ENCODE measurements at regions not wholly inside any gene's neighbourhood (a gene's known extent, or its start where the extent isn't known, plus 50 kb on each side); places are given as distances from the start of the nearest gene placed in this dataset.

DNA sequence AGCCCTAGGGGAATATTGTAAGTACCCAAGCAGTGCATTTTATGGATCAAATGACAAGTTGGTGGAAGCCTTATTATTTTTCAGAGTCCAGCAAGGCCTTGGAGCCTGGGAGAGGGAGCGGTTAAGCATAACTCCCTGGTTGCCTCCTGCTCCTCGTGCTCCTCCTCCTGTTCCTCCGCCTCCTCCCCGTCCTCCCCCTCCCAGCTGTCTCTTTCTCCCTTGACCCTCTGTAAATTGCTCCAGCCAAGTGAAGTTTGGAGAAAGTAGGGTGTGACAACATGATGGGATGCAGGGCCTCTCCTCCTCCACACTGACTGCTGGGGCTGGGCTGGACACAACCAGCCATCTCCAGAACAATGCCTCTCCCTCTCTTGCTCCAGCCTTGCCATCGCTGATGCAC is 586.9 kb downstream of the CCDC171 start:
- no peak overlapping the region for H2AFZ ChIP-seq (ENCODE audit: low read depth)
- CTCF ChIA-PET = no interaction called here
- H3F3A ChIP-seq (replicated peaks; ENCODE audit: insufficient read depth) = peaks cover 4% of the 10 kb centered on the region
- no peaks in the 10 kb centered on the region for H3K36me3 ChIP-seq (replicated peaks in 1 of 2; ENCODE audit: control insufficient read depth in 1 of 2, insufficient read depth in 2 of 2, low read length in 1 of 2)
- H3K27ac ChIP-seq (ENCODE audit: low read depth in 2 of 2, low read length in 1 of 2) = peak overlapping the region in 1 of 2 experiments; percentile 50; a peak in 2 of 4 replicates
- TF ChIP-seq YY1 (IDR thresholded peaks at IDR 0.05; ENCODE audit: low read depth) (no peak), EP300 (IDR thresholded peaks at IDR 0.05; ENCODE audit: borderline replicate concordance in 1 of 2, low read depth in 1 of 2, low read length in 1 of 2) (no peak), CHD2 (IDR thresholded peaks at IDR 0.05; ENCODE audit: low read length, partially characterized antibody) (no peak), NFIC (IDR thresholded peaks at IDR 0.05; ENCODE audit: borderline replicate concordance) (no peak)
- H3K27me3 ChIP-seq (ENCODE audit: insufficient read depth) = no peaks in the 10 kb centered on the region
- no peak overlapping the region for H3K4me3 ChIP-seq (ENCODE audit: low read depth in 2 of 2, low read length in 1 of 2)
- H3K9me2 ChIP-seq = no peaks in the 10 kb centered on the region
- no peaks in the 10 kb centered on the region for H3K79me2 ChIP-seq (ENCODE audit: insufficient read depth)
- no peaks in the 10 kb centered on the region for H4K20me1 ChIP-seq (ENCODE audit: insufficient read depth)
- no peaks in the 10 kb centered on the region for H3K9me3 ChIP-seq
- H3K4me2 ChIP-seq = no peak overlapping the region
- H3K9ac ChIP-seq = no peak overlapping the region
- WGBS (ENCODE audit: low lambda C conversion rate) = 96% methylated on average over 5 of the region's 5 CpGs
- H3K4me1 ChIP-seq (ENCODE audit: control insufficient read depth in 1 of 2, insufficient read depth in 2 of 2, low read depth in 1 of 2, low read length in 1 of 2) = peaks cover 0 to 22% of the 10 kb centered on the region in 2 experiments; a peak in 2 of 4 replicates
- POLR2A ChIA-PET = no interaction called here
- no peak for DNase-seq

DNA sequence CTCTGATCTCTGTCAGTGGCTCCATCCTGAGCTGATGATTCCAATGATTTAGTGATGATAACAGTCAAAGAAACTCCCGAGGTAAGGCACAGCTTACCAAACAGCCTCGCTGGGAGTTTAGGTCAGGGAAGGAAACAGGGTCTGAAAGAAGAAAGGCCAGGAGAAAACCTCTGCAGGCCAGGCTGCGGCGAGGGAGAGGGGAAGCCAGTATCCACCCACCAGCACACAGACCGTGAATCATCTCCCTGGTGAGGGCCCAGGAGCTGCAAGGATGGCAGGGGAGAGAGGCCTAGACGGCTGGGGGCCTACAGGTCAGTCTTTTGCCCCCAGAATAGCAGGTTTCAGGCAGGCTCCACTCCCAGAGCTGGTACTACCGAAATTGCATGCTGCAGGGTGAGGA is 590.5 kb downstream of the CCDC171 start:
- Histone ChIP-seq H3K4me2 (no peak overlapping the region), H3K4me1 (ENCODE audit: control insufficient read depth in 1 of 2, insufficient read depth in 2 of 2, low read depth in 1 of 2, low read length in 1 of 2) (peaks cover 0 to 14% of the 10 kb centered on the region in 2 experiments; a peak in 2 of 4 replicates), H2AFZ (ENCODE audit: low read depth) (no peak overlapping the region), H3K27me3 (ENCODE audit: insufficient read depth) (no peaks in the 10 kb centered on the region), H3K4me3 (ENCODE audit: low read depth in 2 of 2, low read length in 1 of 2) (no peak overlapping the region), H3K79me2 (ENCODE audit: insufficient read depth) (no peaks in the 10 kb centered on the region), H3K27ac (ENCODE audit: low read depth in 2 of 2, low read length in 1 of 2) (no peak overlapping the region), H4K20me1 (ENCODE audit: insufficient read depth) (no peaks in the 10 kb centered on the region), H3K9me2 (no peaks in the 10 kb centered on the region), H3K36me3 (replicated peaks in 1 of 2; ENCODE audit: control insufficient read depth in 1 of 2, insufficient read depth in 2 of 2, low read length in 1 of 2) (no peaks in the 10 kb centered on the region), H3F3A (replicated peaks; ENCODE audit: insufficient read depth) (peaks cover 4% of the 10 kb centered on the region), H3K9ac (no peak overlapping the region), H3K9me3 (no peaks in the 10 kb centered on the region)
- ChIA-PET CTCF (interaction anchor here (0.9 kb wide), 1 partner anchor 10 kb away, joined by 3 read pairs; no protein-coding TSS in a partner anchor), POLR2A (no interaction called here)
- no peak for DNase-seq
- WGBS (ENCODE audit: low lambda C conversion rate) = 90% methylated on average over 6 of the region's 7 CpGs
- TF ChIP-seq EZH2phosphoT487 (IDR thresholded peaks at IDR 0.05; ENCODE audit: borderline replicate concordance, low read depth) (no peak), TAF1 (IDR thresholded peaks at IDR 0.05; ENCODE audit: borderline replicate concordance, low read depth, low read length) (no peak), NRF1 (IDR thresholded peaks at IDR 0.05; ENCODE audit: low read depth, low read length) (no peak), RAD21 (IDR thresholded peaks at IDR 0.05; ENCODE audit: low read length) (no peak), NFIC (IDR thresholded peaks at IDR 0.05; ENCODE audit: borderline replicate concordance) (no peak), FOSL2 (IDR thresholded peaks at IDR 0.05; ENCODE audit: borderline replicate concordance, low read depth) (no peak), ELF1 (IDR thresholded peaks at IDR 0.05) (no peak), TCF12 (IDR thresholded peaks at IDR 0.05) (no peak), YY1 (IDR thresholded peaks at IDR 0.05; ENCODE audit: low read depth) (no peak), RCOR1 (IDR thresholded peaks at IDR 0.05; ENCODE audit: low read length) (no peak), JUND (IDR thresholded peaks at IDR 0.05) (no peak), POLR2AphosphoS5 (IDR thresholded peaks at IDR 0.05; ENCODE audit: low read depth, low read length) (no peak), FOXJ3 (CRISPR knock-in tag; IDR thresholded peaks at IDR 0.05) (no peak), GABPA (IDR thresholded peaks at IDR 0.05; ENCODE audit: low read depth) (no peak)
- TF ChIP-seq, protein P1, sequence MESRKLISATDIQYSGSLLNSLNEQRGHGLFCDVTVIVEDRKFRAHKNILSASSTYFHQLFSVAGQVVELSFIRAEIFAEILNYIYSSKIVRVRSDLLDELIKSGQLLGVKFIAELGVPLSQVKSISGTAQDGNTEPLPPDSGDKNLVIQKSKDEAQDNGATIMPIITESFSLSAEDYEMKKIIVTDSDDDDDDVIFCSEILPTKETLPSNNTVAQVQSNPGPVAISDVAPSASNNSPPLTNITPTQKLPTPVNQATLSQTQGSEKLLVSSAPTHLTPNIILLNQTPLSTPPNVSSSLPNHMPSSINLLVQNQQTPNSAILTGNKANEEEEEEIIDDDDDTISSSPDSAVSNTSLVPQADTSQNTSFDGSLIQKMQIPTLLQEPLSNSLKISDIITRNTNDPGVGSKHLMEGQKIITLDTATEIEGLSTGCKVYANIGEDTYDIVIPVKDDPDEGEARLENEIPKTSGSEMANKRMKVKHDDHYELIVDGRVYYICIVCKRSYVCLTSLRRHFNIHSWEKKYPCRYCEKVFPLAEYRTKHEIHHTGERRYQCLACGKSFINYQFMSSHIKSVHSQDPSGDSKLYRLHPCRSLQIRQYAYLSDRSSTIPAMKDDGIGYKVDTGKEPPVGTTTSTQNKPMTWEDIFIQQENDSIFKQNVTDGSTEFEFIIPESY (IDR thresholded peaks at IDR 0.05; ENCODE audit: borderline replicate concordance, low read depth) = no peak
- TF ChIP-seq, protein P2, sequence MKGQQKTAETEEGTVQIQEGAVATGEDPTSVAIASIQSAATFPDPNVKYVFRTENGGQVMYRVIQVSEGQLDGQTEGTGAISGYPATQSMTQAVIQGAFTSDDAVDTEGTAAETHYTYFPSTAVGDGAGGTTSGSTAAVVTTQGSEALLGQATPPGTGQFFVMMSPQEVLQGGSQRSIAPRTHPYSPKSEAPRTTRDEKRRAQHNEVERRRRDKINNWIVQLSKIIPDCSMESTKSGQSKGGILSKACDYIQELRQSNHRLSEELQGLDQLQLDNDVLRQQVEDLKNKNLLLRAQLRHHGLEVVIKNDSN (IDR thresholded peaks at IDR 0.05; ENCODE audit: borderline replicate concordance, low read depth) = no peak
- TF ChIP-seq, protein P3, sequence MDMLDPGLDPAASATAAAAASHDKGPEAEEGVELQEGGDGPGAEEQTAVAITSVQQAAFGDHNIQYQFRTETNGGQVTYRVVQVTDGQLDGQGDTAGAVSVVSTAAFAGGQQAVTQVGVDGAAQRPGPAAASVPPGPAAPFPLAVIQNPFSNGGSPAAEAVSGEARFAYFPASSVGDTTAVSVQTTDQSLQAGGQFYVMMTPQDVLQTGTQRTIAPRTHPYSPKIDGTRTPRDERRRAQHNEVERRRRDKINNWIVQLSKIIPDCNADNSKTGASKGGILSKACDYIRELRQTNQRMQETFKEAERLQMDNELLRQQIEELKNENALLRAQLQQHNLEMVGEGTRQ (IDR thresholded peaks at IDR 0.05; ENCODE audit: borderline replicate concordance, low read depth, low read length) = no peak

Data from SK-N-SH (cell line).